ENCODE measurements at regions not wholly inside any gene's neighbourhood (a gene's known extent, or its start where the extent isn't known, plus 50 kb on each side); places are given as distances from the start of the nearest gene placed in this dataset.

DNA sequence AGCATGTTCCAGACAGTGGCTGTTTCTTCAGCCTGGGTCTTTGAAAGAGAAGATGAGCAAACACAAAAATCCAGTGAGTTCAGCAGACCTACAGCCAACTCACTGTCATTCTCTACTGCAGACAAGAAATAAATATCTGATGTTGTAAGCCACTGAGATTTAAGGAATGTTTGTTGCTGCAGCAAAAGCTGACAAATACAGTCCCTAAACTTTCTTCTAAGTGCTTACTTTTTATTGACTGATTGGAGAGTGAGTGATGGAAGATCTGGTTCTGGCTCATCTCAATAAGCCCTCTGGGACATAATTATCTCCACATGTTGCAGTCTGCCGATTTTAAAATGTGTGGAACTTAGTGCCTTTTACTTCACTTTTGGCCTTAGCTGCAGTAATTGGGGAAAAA lies 69.9 kb upstream of the LMNB1 start:
- TF ChIP-seq CTCF (IDR thresholded peaks at IDR 0.05; ENCODE audit: poor library complexity) (no peak), EZH2 (IDR thresholded peaks at IDR 0.05; ENCODE audit: borderline replicate concordance) (no peak)

Data from hepatocyte (in vitro differentiated cells).